ENCODE measurements at regions not wholly inside any gene's neighbourhood (a gene's known extent, or its start where the extent isn't known, plus 50 kb on each side); places are given as distances from the start of the nearest gene placed in this dataset.

- ChIA-PET POLR2A (no interaction called here), CTCF (no interaction called here), SMC1A (ENCODE audit: uncharacterized antibody, unreplicated experiment) (no interaction called here), RAD21 (ENCODE audit: unreplicated experiment) (no interaction called here)
- WGBS (ENCODE audit: insufficient coverage, insufficient replicate concordance, low lambda C conversion rate, missing lambda C conversion rate): 2% methylated on average over 4 of the region's 4 CpGs
- no peak overlapping the region for H3K4me3 ChIP-seq
- no peaks in the 10 kb centered on the region for H3K36me3 ChIP-seq (ENCODE audit: control insufficient read depth in 2 of 2, insufficient read depth in 2 of 2, low read length in 1 of 2)
- no peaks in the 10 kb centered on the region for H4K20me1 ChIP-seq (ENCODE audit: control insufficient read depth, insufficient read depth)
- no peak for FAIRE-seq
- H3K4me1 ChIP-seq (ENCODE audit: control insufficient read depth, insufficient read depth, low read length): no peaks in the 10 kb centered on the region
- H3K9ac ChIP-seq (ENCODE audit: control insufficient read depth, insufficient read depth, low read length): no peak overlapping the region
- intact Hi-C loops (cut with micrococcal nuclease; ENCODE audit: unreplicated experiment): no loop called here
- ATAC-seq: no peak
- no peaks in the 10 kb centered on the region for H3K79me2 ChIP-seq (ENCODE audit: control insufficient read depth, insufficient read depth, low read length)
- no peak overlapping the region for H3K4me2 ChIP-seq (ENCODE audit: control insufficient read depth, insufficient read depth)
- no peak overlapping the region for H3K27ac ChIP-seq (ENCODE audit: control insufficient read depth, insufficient read depth)
- in situ Hi-C loops (cut with MboI): no loop called here
- BruUV-seq (replicated peaks): no TSS peak
- no peaks in the 10 kb centered on the region for H3K27me3 ChIP-seq (replicated peaks in 1 of 2; ENCODE audit: control insufficient read depth in 2 of 2, insufficient read depth in 2 of 2, low read length in 1 of 2)
- no peak overlapping the region for H2AFZ ChIP-seq (ENCODE audit: control insufficient read depth, low read depth, low read length)
- no peaks in the 10 kb centered on the region; the same call in 2 of the 3 replicates for H3K9me3 ChIP-seq (replicated peaks; ENCODE audit: control insufficient read depth, insufficient read depth, low read length)
- no peak for DNase-seq (ENCODE audit: low read depth, low spot score)
- TF ChIP-seq ELK1 (IDR thresholded peaks at IDR 0.05; ENCODE audit: low read depth, low read length) (no peak), ZNF24 (IDR thresholded peaks at IDR 0.05) (no peak), NFYA (IDR thresholded peaks at IDR 0.05; ENCODE audit: borderline replicate concordance, low read depth, low read length) (no peak), CHD1 (IDR thresholded peaks at IDR 0.05; ENCODE audit: low read depth, low read length) (no peak), CEBPZ (IDR thresholded peaks at IDR 0.05; ENCODE audit: low read depth, low read length) (no peak), SPI1 (IDR thresholded peaks at IDR 0.05; ENCODE audit: borderline replicate concordance, insufficient read depth, low read depth, low read length) (no peak), POLR2A (IDR thresholded peaks at IDR 0.05; ENCODE audit: low read depth, low read length) (no peak), POLR2AphosphoS5 (IDR thresholded peaks at IDR 0.05; ENCODE audit: low read length) (no peak), BHLHE40 (IDR thresholded peaks at IDR 0.05; ENCODE audit: borderline replicate concordance in 1 of 2, low read depth in 2 of 2, low read length in 1 of 2) (no peak), ZSCAN29 (IDR thresholded peaks at IDR 0.05) (no peak), NFIC (IDR thresholded peaks at IDR 0.05; ENCODE audit: low read depth, low read length) (no peak), SP1 (IDR thresholded peaks at IDR 0.05; ENCODE audit: low read depth, low read length) (no peak), RAD21 (IDR thresholded peaks at IDR 0.05; ENCODE audit: insufficient read depth, low read depth, low read length) (no peak), PRDM15 (CRISPR knock-in tag; IDR thresholded peaks at IDR 0.05) (no peak), MAX (IDR thresholded peaks at IDR 0.05; ENCODE audit: low read depth, low read length) (no peak), ZBTB33 (IDR thresholded peaks at IDR 0.05) (no peak)
Observed at GRCh38 chr21:32212116-32212515, 66.7 kb downstream of the MIS18A start.
